Spleen (tissue), 7 donors: ENCODE measurements at regions not wholly inside any gene's neighbourhood (a gene's known extent, or its start where the extent isn't known, plus 50 kb on each side); places are given as distances from the start of the nearest gene placed in this dataset.

ENCODE experiments used
- CTCF ChIP-seq, 11 experiments: fragments of 200-600 bp in 7 of 11; fragments of 450-650 bp in 4 of 11; sonication (generic) in 4 of 11; IDR thresholded peaks in 8 of 11; conservative IDR thresholded peaks in 3 of 11; 1 replicate in 7 of 11; 2 replicates in 4 of 11; pipeline versions ENCODE4 v1.4.0 to v1.8.0; 2016 to 2021; ENCODE audit warnings: antibody characterized with exemption in 11 of 11, inconsistent platforms in 4 of 11, mild to moderate bottlenecking in 1 of 11
- POLR2A ChIP-seq, 3 donors: fragments of 450-650 bp; IDR thresholded peaks; one replicate each; pipeline ENCODE4 v1.5.1; 2017; ENCODE audit warnings: antibody characterized with exemption in 3 of 3, mild to moderate bottlenecking in 1 of 3
- POLR2AphosphoS5 ChIP-seq, 3 donors: sonication (generic); formaldehyde crosslinking; IDR thresholded peaks; one replicate each; pipeline ENCODE4 v1.5.1; 2017; ENCODE audit warnings: antibody characterized with exemption in 3 of 3
- donor health status: DM: no; HTN: no; CAD: no; lungs with moderate emphysema.
- donor health status: DM: no; HTN: no; CAD: no.
- donor health status: DM: no; HTN: no; CAD: no.

GRCh38 chr21:28770867-28771661 is 221.6 kb downstream of the LTN1 start:
- TF ChIP-seq CTCF (IDR thresholded peaks at IDR 0.05 in 8 of 11, conservative IDR thresholded peaks at IDR 0.05 in 3 of 11) (no peak), POLR2A (IDR thresholded peaks at IDR 0.05) (no peak), POLR2AphosphoS5 (IDR thresholded peaks at IDR 0.05) (no peak)
